K562 (cell line): ENCODE measurements at regions not wholly inside any gene's neighbourhood (a gene's known extent, or its start where the extent isn't known, plus 50 kb on each side); places are given as distances from the start of the nearest gene placed in this dataset.

Experiments
- ATAC-seq: fragments of 200-7000 bp; cut with Tn5 transposase; 3 replicates; pipeline ENCODE4 v1.9.1; 2020; ENCODE audit warnings: moderate library complexity
- BruUV-seq: library from RNA; stranded (reverse); fragments of 400-500 nt; replicated peaks from 2 replicates; lab custom pipeline; 2021; lab: Mats Ljungman, UMichigan
- CTCF ChIA-PET: fragments of 300-600 bp; formaldehyde crosslinking; extraction: SDS; loops from one replicate; lab custom pipeline; 2021; ENCODE audit warnings: low intra/inter-chr PET ratio; lab: Yijun Ruan, JAX
- POLR2A ChIA-PET: fragments of 300-600, 350-650 bp; sonication (Branson Sonifier 250); formaldehyde crosslinking; extraction: SDS; loops from one replicate; lab custom pipeline; 2021; ENCODE audit warnings: antibody characterized with exemption, inconsistent platforms; lab: Yijun Ruan, JAX
- DNase-seq, 4 experiments: peaks; one replicate each; pipeline versions ENCODE4 v3.0.0 to v3.0.0-alpha.2; 2011 to 2018; ENCODE audit warnings: low spot score in 3 of 4, mixed read lengths in 3 of 4; ENCODE audit errors: extremely low read depth in 1 of 4
- FAIRE-seq: peaks from 2 replicates; lab custom pipeline; 2011; peaks lifted over from hg19 to GRCh38; lab: Jason Lieb, UNC
- H2AFZ ChIP-seq: 2 replicates; pipeline ENCODE4 v1.6.0; 2011; ENCODE audit warnings: low read depth, low read length, control low read depth, inconsistent platforms
- H3K27ac ChIP-seq: fragments of 200-600 bp; 3 replicates; pipeline ENCODE4 v1.8.0; 2011; ENCODE audit warnings: low read depth, mild to moderate bottlenecking, control low read depth, inconsistent platforms, low read length, moderate library complexity, mixed read lengths; ENCODE audit errors: extremely low read depth
- H3K27me3 ChIP-seq, 2 experiments: fragments of 300-600 bp in 1 of 2; 2 replicates in 1 of 2; 3 replicates in 1 of 2; pipeline versions ENCODE4 v1.6.0 to v1.8.0; 2011; ENCODE audit warnings: inconsistent platforms in 2 of 2, low read length in 2 of 2, mild to moderate bottlenecking in 1 of 2, mixed read lengths in 1 of 2, moderate library complexity in 1 of 2; ENCODE audit not compliant: control insufficient read depth in 2 of 2, insufficient read depth in 2 of 2
- H3K36me3 ChIP-seq: fragments of 300-600 bp; 3 replicates; pipeline ENCODE4 v1.8.0; 2011; ENCODE audit warnings: mild to moderate bottlenecking, low read length, inconsistent platforms; ENCODE audit not compliant: control insufficient read depth, insufficient read depth
- H3K4me1 ChIP-seq, 2 experiments: fragments of 200-600 bp in 1 of 2; replicated peaks in 1 of 2; 2 replicates in 1 of 2; 3 replicates in 1 of 2; pipeline versions ENCODE4 v1.5.1 to v1.8.0; 2011; ENCODE audit warnings: inconsistent platforms in 2 of 2, low read length in 2 of 2, mild to moderate bottlenecking in 1 of 2, mixed read lengths in 1 of 2, moderate library complexity in 1 of 2; ENCODE audit not compliant: control insufficient read depth in 2 of 2, insufficient read depth in 2 of 2
- H3K4me2 ChIP-seq: 2 replicates; pipeline ENCODE4 v1.6.1; 2011; ENCODE audit warnings: low read length, control low read depth, inconsistent platforms, mixed read lengths; ENCODE audit not compliant: insufficient read depth
- H3K4me3 ChIP-seq: fragments of 200-600 bp; sonication (generic), shearing (Covaris generic); 2 replicates; pipeline ENCODE4 v1.5.1; 2016; ENCODE audit warnings: control low read depth, inconsistent platforms
- H3K79me2 ChIP-seq: fragments of 200-600 bp; 3 replicates; pipeline ENCODE4 v1.8.0; 2011; ENCODE audit warnings: low read length, inconsistent platforms; ENCODE audit not compliant: control insufficient read depth, insufficient read depth
- H3K9ac ChIP-seq, 2 experiments: 2 replicates each; pipeline versions ENCODE4 v1.6.0 to v1.6.1; 2011; ENCODE audit warnings: low read depth in 2 of 2, low read length in 2 of 2, control low read depth in 1 of 2, inconsistent platforms in 1 of 2, mild to moderate bottlenecking in 1 of 2, mixed read lengths in 1 of 2; ENCODE audit not compliant: insufficient read depth in 1 of 2
- H3K9me1 ChIP-seq: one replicate; pipeline ENCODE4 v1.6.0; 2011; ENCODE audit warnings: inconsistent platforms, mild to moderate bottlenecking, low read length, moderate library complexity; ENCODE audit not compliant: control insufficient read depth, insufficient read depth
- H3K9me3 ChIP-seq: replicated peaks from 2 replicates; pipeline ENCODE4 v1.5.1; 2011; ENCODE audit warnings: low read depth, low read length, inconsistent platforms; ENCODE audit not compliant: control insufficient read depth, insufficient read depth
- H4K20me1 ChIP-seq: replicated peaks from 2 replicates; pipeline ENCODE4 v1.6.1; 2011; ENCODE audit warnings: low read length, inconsistent platforms, mixed read lengths; ENCODE audit not compliant: control insufficient read depth, insufficient read depth
- E2F6 ChIP-seq, 2 experiments: IDR thresholded peaks; 2 replicates each; pipeline ENCODE4 v1.6.1; 2011; ENCODE audit warnings: borderline replicate concordance in 1 of 2, control low read depth in 1 of 2, low read depth in 1 of 2, low read length in 1 of 2, mild to moderate bottlenecking in 1 of 2, mixed read lengths in 1 of 2, moderate library complexity in 1 of 2; ENCODE audit not compliant: insufficient read depth in 1 of 2, insufficient read length in 1 of 2, poor library complexity in 1 of 2, severe bottlenecking in 1 of 2; ENCODE audit errors: extremely low read depth in 1 of 2
- ELF4 ChIP-seq: fragments of 450-650 bp; formaldehyde crosslinking; IDR thresholded peaks from 2 replicates; pipeline ENCODE4 v1.4.0; 2022; ENCODE audit warnings: missing genetic modification characterization
- PBX2 ChIP-seq, 2 experiments: IDR thresholded peaks in 1 of 2; conservative IDR thresholded peaks in 1 of 2; 2 replicates each; pipeline ENCODE4 v1.6.1; 2016; ENCODE audit warnings: low read depth in 2 of 2, mild to moderate bottlenecking in 1 of 2, missing compliant biosample characterization in 1 of 2, missing genetic modification characterization in 1 of 2, moderate library complexity in 1 of 2
- PTRF ChIP-seq: fragments of 450-650 bp; IDR thresholded peaks from 2 replicates; pipeline ENCODE4 v1.6.1; 2016; ENCODE audit warnings: mild to moderate bottlenecking, missing genetic modification characterization, missing compliant biosample characterization
- SAFB2 ChIP-seq: fragments of 200-400 bp; formaldehyde crosslinking; IDR thresholded peaks from 2 replicates; pipeline ENCODE4 v1.6.1; 2018; ENCODE audit warnings: borderline replicate concordance, low read length, low read depth, moderate library complexity; ENCODE audit not compliant: severe bottlenecking
- TAF15 ChIP-seq: fragments of 200-400 bp; formaldehyde crosslinking; IDR thresholded peaks from 2 replicates; pipeline ENCODE4 v1.6.1; 2017; ENCODE audit warnings: mild to moderate bottlenecking, low read depth, low read length, moderate library complexity
- ZNF57 ChIP-seq: fragments of 450-650 bp; formaldehyde crosslinking; IDR thresholded peaks from 2 replicates; pipeline ENCODE4 v1.4.0; 2020; ENCODE audit warnings: mild to moderate bottlenecking, moderate library complexity
- WGBS: fragments of 100-300 bp; shearing (Covaris generic); methylation state at CpG from one replicate; pipeline ENCODE4 v1.1.6; 2016; ENCODE audit warnings: low coverage, mixed read lengths; ENCODE audit not compliant: insufficient coverage; ENCODE audit errors: missing lambda C conversion rate; 5-methylcytosine and 5-hydroxymethylcytosine counted together
- in situ Hi-C: fragments of 300-500 bp; cut with MboI; formaldehyde crosslinking; loops from 4 replicates; pipeline ENCODE4 v1.15.0; 2018; ENCODE audit warnings: inconsistent platforms, mixed read lengths
- intact Hi-C: fragments of 100-400 bp; cut with micrococcal nuclease; formaldehyde crosslinking; loops from 2 replicates; pipeline ENCODE4 v1.14.2; 2022
- TF ChIP-seq, protein P1 (sequence below): fragments of 250-450 bp; sonication (Bioruptor Pico); IDR thresholded peaks from 2 replicates; pipeline ENCODE4 v1.9.0; 2021; ENCODE audit warnings: mild to moderate bottlenecking
- TF ChIP-seq, protein P2 (sequence below): fragments of 450-650 bp; IDR thresholded peaks from 2 replicates; pipeline ENCODE4 v1.6.1; 2016; ENCODE audit warnings: missing biosample characterization, missing genetic modification characterization

- intact Hi-C loops (no loop called here), in situ Hi-C loops (no loop called here)
- Histone ChIP-seq H2AFZ (no peak overlapping the region), H3K4me3 (no peak overlapping the region), H3K9me1 (no peaks in the 10 kb centered on the region), H3K79me2 (no peaks in the 10 kb centered on the region), H3K27ac (no peak overlapping the region), H3K27me3 (no peaks in the 10 kb centered on the region), H3K36me3 (no peaks in the 10 kb centered on the region), H4K20me1 (no peaks in the 10 kb centered on the region), H3K9me3 (no peaks in the 10 kb centered on the region), H3K4me2 (no peak overlapping the region), H3K4me1 (no peaks in the 10 kb centered on the region), H3K9ac (no peak overlapping the region)
- FAIRE-seq: no peak
- WGBS: 0% methylated on average over 1 of the region's 1 CpG
- no TSS peak for BruUV-seq
- no peak for TF ChIP-seq ZNF57 (CRISPR knock-in tag)
- TF ChIP-seq, protein P1, sequence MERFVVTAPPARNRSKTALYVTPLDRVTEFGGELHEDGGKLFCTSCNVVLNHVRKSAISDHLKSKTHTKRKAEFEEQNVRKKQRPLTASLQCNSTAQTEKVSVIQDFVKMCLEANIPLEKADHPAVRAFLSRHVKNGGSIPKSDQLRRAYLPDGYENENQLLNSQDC: no peak
- TF ChIP-seq ELF4 (CRISPR knock-in tag): no peak
- no peak for TF ChIP-seq TAF15
- TF ChIP-seq PBX2 (CRISPR knock-in tag; IDR thresholded peaks at IDR 0.05; ENCODE audit: low read depth): no peak
- TF ChIP-seq PBX2 (tag; conservative IDR thresholded peaks at IDR 0.05; ENCODE audit: low read depth): no peak
- TF ChIP-seq SAFB2: no peak
- no peak for TF ChIP-seq PTRF (tag)
- TF ChIP-seq, protein P2, sequence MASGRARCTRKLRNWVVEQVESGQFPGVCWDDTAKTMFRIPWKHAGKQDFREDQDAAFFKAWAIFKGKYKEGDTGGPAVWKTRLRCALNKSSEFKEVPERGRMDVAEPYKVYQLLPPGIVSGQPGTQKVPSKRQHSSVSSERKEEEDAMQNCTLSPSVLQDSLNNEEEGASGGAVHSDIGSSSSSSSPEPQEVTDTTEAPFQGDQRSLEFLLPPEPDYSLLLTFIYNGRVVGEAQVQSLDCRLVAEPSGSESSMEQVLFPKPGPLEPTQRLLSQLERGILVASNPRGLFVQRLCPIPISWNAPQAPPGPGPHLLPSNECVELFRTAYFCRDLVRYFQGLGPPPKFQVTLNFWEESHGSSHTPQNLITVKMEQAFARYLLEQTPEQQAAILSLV (tag): no peak
- TF ChIP-seq E2F6 (IDR thresholded peaks at IDR 0.05; ENCODE audit: borderline replicate concordance in 1 of 2, extremely low read depth in 1 of 2, insufficient read depth in 1 of 2, insufficient read length in 1 of 2, low read depth in 1 of 2, low read length in 1 of 2, poor library complexity in 1 of 2, severe bottlenecking in 1 of 2): no peak
- ChIA-PET CTCF (no interaction called here), POLR2A (no interaction called here)
- no peak for DNase-seq
- ATAC-seq: no peak
Measured at GRCh38 chr13:34647379-34648150, 294.5 kb upstream of the NBEA start.
